ENCODE measurements at regions not wholly inside any gene's neighbourhood (a gene's known extent, or its start where the extent isn't known, plus 50 kb on each side); places are given as distances from the start of the nearest gene placed in this dataset.

DNA sequence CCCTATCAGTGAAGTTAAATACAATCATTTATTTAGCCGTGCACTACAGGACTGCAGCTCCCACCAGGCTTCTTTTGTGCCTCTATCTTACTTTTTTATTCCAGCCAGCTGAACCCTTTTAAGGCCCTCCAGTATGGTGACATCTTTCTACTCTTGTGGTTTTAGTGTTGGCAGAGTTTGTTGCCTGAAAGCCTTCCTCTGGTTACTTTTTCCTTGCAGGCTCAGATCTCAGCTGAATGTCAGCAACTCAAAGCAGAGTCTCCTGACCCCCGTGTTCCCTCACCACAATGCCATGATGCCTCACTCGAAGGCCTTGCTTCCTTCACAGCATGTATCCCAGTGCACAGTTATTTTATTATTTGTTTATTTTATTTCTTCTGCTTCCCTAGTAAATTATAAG is 818.9 kb upstream of the LCORL start (continued):
- TF ChIP-seq ZNF253 (CRISPR knock-in tag; IDR thresholded peaks at IDR 0.05; ENCODE audit: borderline replicate concordance): no peak
- TF ChIP-seq, protein P1, sequence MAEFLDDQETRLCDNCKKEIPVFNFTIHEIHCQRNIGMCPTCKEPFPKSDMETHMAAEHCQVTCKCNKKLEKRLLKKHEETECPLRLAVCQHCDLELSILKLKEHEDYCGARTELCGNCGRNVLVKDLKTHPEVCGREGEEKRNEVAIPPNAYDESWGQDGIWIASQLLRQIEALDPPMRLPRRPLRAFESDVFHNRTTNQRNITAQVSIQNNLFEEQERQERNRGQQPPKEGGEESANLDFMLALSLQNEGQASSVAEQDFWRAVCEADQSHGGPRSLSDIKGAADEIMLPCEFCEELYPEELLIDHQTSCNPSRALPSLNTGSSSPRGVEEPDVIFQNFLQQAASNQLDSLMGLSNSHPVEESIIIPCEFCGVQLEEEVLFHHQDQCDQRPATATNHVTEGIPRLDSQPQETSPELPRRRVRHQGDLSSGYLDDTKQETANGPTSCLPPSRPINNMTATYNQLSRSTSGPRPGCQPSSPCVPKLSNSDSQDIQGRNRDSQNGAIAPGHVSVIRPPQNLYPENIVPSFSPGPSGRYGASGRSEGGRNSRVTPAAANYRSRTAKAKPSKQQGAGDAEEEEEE (CRISPR knock-in tag; IDR thresholded peaks at IDR 0.05; ENCODE audit: borderline replicate concordance): no peak
- TF ChIP-seq, protein P2, sequence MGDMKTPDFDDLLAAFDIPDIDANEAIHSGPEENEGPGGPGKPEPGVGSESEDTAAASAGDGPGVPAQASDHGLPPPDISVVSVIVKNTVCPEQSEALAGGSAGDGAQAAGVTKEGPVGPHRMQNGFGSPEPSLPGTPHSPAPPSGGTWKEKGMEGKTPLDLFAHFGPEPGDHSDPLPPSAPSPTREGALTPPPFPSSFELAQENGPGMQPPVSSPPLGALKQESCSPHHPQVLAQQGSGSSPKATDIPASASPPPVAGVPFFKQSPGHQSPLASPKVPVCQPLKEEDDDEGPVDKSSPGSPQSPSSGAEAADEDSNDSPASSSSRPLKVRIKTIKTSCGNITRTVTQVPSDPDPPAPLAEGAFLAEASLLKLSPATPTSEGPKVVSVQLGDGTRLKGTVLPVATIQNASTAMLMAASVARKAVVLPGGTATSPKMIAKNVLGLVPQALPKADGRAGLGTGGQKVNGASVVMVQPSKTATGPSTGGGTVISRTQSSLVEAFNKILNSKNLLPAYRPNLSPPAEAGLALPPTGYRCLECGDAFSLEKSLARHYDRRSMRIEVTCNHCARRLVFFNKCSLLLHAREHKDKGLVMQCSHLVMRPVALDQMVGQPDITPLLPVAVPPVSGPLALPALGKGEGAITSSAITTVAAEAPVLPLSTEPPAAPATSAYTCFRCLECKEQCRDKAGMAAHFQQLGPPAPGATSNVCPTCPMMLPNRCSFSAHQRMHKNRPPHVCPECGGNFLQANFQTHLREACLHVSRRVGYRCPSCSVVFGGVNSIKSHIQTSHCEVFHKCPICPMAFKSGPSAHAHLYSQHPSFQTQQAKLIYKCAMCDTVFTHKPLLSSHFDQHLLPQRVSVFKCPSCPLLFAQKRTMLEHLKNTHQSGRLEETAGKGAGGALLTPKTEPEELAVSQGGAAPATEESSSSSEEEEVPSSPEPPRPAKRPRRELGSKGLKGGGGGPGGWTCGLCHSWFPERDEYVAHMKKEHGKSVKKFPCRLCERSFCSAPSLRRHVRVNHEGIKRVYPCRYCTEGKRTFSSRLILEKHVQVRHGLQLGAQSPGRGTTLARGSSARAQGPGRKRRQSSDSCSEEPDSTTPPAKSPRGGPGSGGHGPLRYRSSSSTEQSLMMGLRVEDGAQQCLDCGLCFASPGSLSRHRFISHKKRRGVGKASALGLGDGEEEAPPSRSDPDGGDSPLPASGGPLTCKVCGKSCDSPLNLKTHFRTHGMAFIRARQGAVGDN (CRISPR knock-in tag; IDR thresholded peaks at IDR 0.05): no peak

DNA sequence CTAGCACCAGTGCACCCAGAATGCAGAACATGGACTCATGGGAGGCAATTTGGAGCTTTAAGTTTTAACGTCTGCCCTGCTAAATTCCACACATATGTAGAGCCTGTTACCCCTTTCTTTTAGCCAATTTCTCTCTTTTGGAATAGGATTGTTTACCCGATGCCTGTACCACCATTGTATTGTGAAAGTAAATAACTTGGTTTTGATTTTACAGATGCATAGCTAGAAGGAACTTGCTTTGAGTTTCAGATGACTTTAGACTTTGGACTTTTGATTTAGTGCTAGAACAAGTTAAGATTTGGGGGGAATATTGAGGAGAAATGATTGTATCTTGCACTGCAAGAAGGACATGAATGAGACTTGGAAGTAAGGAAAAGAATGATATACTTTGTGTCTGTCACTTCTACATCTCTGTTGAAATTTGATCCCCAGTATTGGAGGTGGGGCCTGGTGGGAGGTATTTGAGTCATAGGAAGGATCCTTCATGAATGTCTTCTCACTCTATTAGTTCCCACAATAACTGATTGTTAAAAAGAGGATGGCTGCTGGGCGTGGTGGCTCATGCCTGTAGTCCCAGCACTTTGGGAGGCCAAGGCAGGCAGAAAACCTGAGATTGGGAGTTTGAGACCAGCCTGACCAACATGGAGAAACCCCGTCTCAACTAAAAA is 794.8 kb upstream of the LCORL start:
- no peaks in the 10 kb centered on the region for H3K27me3 ChIP-seq (ENCODE audit: control insufficient read depth in 1 of 2, insufficient read depth in 2 of 2, low read length in 2 of 2)
- intact Hi-C loops (cut with micrococcal nuclease; ENCODE audit: unreplicated experiment) (no loop called here), in situ Hi-C loops (cut with HindIII; ENCODE audit: extremely low pct_ligation_motif_present, low pct_unique_long_range_greater_than_20kb) (no loop called here)
- no peaks in the 10 kb centered on the region for H3K36me3 ChIP-seq (replicated peaks in 1 of 2; ENCODE audit: control insufficient read depth in 1 of 2, insufficient read depth in 2 of 2, low read length in 2 of 2)
- no peak overlapping the region for H3K4me2 ChIP-seq (ENCODE audit: low read depth, low read length)
- H3K79me2 ChIP-seq (ENCODE audit: insufficient read depth, low read length): no peaks in the 10 kb centered on the region
- WGBS (ENCODE audit: low lambda C conversion rate): 36% methylated on average over 4 of the region's 4 CpGs
- ChIA-PET CTCF (ENCODE audit: low intra/inter-chr PET ratio, low total read pairs) (no interaction called here), POLR2A (no interaction called here)
- ATAC-seq: no peak
- H4K20me1 ChIP-seq (ENCODE audit: insufficient read depth, low read length): no peaks in the 10 kb centered on the region
- no peak overlapping the region for H3K9ac ChIP-seq (ENCODE audit: insufficient read depth, low read depth, low read length)
- no peak overlapping the region for H2AFZ ChIP-seq (ENCODE audit: low read length)
- no TSS peak for BruUV-seq (replicated peaks)
- no peak overlapping the region for H3K27ac ChIP-seq (ENCODE audit: extremely low read length, insufficient read depth, low read length)
- no peak for TF ChIP-seq ZNF644 (CRISPR knock-in tag; IDR thresholded peaks at IDR 0.05; ENCODE audit: low read depth)
- TF ChIP-seq ZNF3 (CRISPR knock-in tag; IDR thresholded peaks at IDR 0.05): no peak
- no peak for TF ChIP-seq SSRP1 (CRISPR knock-in tag; IDR thresholded peaks at IDR 0.05)
- TF ChIP-seq HNF4G (IDR thresholded peaks at IDR 0.05; ENCODE audit: borderline replicate concordance, low read depth, low read length): no peak
- TF ChIP-seq HNF4G (CRISPR knock-in tag; IDR thresholded peaks at IDR 0.05; ENCODE audit: borderline replicate concordance, low read depth): no peak
- DNase-seq (ENCODE audit: low spot score): no peak
- no peaks in the 10 kb centered on the region for H3K4me1 ChIP-seq (ENCODE audit: insufficient read depth, low read length)
- FAIRE-seq: no peak
- peaks cover 98% of the 10 kb centered on the region for H3K9me3 ChIP-seq (ENCODE audit: low read length)
- no peak overlapping the region for H3K4me3 ChIP-seq (replicated peaks in 1 of 3; ENCODE audit: insufficient read depth in 1 of 3, low read depth in 2 of 3, low read length in 3 of 3)

Data from HepG2 (cell line).